ENCODE measurements at regions not wholly inside any gene's neighbourhood (a gene's known extent, or its start where the extent isn't known, plus 50 kb on each side); places are given as distances from the start of the nearest gene placed in this dataset.

DNA sequence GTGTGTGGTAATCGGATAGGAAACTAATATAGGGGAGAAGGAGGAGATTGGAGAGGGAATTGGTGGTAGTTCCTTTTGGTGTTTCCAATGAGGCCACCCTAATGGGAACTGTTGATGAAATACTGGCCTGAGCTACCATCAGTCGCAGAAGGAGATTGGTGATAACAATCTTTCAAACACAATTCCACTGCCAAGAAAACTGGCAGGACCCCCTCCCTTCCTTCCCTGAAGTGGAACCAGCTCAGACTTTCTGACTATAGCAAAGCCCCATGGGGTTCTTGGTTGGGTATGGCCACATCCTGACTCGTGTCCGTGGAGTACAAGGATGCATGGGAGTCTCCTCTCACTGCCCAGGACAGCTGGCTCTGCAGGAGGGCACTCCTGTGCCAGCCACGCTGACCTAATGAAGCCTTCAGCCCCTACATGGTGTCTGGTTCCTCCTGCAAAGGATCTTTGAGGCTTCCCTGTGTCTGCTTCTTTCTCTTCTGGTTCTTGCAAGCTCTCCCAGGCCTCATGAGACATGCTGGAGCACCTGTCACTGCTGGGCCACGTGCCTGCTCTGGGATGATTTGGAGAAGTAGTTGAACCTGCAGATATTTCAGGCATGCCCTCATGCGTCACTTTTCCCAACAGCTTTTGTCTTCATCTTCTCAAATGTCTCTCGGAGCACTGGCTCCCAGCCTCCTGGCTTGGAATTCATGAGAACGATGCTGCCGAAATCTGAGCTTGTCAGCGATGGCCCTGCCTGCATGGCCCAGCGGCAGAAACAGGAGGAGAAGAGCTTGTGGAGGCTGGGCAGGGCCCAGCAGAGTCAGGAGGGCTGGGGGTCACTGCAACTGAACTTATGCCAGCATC, 90.0 kb upstream of the ADPGK start:
- Histone ChIP-seq H3K4me1 (no peaks in the 10 kb centered on the region), H3K9me3 (no peaks in the 10 kb centered on the region), H3K36me3 (no peaks in the 10 kb centered on the region), H3K4me3 (no peak overlapping the region), H3K27ac (no peak overlapping the region), H3K27me3 (no peaks in the 10 kb centered on the region)
- no peak for ATAC-seq
- intact Hi-C loops (cut with DNase I) = no loop called here
- 17% methylated on average over 3 of the region's 12 CpGs for WGBS (ENCODE audit: insufficient coverage, low coverage, low lambda C conversion rate, missing lambda C conversion rate)
- TF ChIP-seq, protein P1, sequence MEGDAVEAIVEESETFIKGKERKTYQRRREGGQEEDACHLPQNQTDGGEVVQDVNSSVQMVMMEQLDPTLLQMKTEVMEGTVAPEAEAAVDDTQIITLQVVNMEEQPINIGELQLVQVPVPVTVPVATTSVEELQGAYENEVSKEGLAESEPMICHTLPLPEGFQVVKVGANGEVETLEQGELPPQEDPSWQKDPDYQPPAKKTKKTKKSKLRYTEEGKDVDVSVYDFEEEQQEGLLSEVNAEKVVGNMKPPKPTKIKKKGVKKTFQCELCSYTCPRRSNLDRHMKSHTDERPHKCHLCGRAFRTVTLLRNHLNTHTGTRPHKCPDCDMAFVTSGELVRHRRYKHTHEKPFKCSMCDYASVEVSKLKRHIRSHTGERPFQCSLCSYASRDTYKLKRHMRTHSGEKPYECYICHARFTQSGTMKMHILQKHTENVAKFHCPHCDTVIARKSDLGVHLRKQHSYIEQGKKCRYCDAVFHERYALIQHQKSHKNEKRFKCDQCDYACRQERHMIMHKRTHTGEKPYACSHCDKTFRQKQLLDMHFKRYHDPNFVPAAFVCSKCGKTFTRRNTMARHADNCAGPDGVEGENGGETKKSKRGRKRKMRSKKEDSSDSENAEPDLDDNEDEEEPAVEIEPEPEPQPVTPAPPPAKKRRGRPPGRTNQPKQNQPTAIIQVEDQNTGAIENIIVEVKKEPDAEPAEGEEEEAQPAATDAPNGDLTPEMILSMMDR (IDR thresholded peaks at IDR 0.05) = no peak
- TF ChIP-seq POLR2A (IDR thresholded peaks at IDR 0.05) = no peak
- DNase-seq = no peak

DNA sequence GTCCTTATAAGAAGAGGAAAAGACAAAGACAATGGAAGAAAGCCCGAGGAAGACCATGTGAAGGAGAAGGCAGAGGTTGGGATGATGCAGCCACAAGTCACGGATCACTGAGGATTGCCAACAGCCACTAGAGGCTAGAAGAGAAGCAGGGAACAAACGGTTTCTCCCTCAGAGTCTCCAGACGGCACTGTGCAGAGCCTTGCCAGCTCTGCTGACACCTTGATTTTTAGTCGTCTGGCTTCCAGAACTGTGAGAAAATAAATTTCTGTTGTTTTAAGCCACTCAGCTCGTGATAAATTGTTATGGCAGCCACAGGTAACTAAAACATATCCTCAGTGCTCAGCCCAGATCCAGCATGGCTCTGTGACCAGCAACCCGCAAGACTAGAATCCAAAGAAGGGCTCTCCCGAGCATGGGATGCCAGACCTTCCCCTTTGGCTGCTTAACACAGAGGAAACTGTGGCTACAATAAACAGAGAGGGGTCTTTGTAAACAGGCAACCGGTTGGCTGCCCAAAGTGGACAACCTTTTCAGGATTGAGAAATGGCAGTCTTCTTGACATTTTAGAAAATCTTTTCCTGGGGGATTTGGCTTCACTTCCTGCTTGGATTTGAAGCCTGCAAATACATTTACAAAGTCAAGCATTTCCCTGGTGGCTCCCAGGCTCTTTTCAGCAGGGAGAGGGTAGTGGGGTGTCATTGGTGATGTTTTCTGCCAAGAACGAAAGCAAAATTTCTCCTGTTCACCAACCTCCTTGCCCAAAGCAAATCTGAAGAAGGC, 88.7 kb upstream of the ADPGK start:
- H3K36me3 ChIP-seq = no peaks in the 10 kb centered on the region
- H3K4me3 ChIP-seq = no peak overlapping the region
- no peaks in the 10 kb centered on the region for H3K27me3 ChIP-seq
- H3K9me3 ChIP-seq = no peaks in the 10 kb centered on the region
- no peak for DNase-seq
- TF ChIP-seq POLR2A (IDR thresholded peaks at IDR 0.05) = no peak
- TF ChIP-seq, protein P1 (IDR thresholded peaks at IDR 0.05) = no peak
- intact Hi-C loops (cut with DNase I) = no loop called here
- H3K4me1 ChIP-seq = no peaks in the 10 kb centered on the region
- no peak for ATAC-seq
- H3K27ac ChIP-seq = no peak overlapping the region
- WGBS (ENCODE audit: insufficient coverage, low coverage, low lambda C conversion rate, missing lambda C conversion rate) = 40% methylated on average over 9 of the region's 10 CpGs

- Histone ChIP-seq H3K36me3 (no peaks in the 10 kb centered on the region), H3K27me3 (no peaks in the 10 kb centered on the region), H3K4me1 (no peaks in the 10 kb centered on the region), H3K27ac (no peak overlapping the region), H3K9me3 (no peaks in the 10 kb centered on the region), H3K4me3 (no peak overlapping the region)
- no peak for TF ChIP-seq POLR2A (IDR thresholded peaks at IDR 0.05)
- TF ChIP-seq, protein P1 (IDR thresholded peaks at IDR 0.05) = no peak
- no peak for DNase-seq
- intact Hi-C loops (cut with DNase I) = no loop called here
- WGBS (ENCODE audit: insufficient coverage, low coverage, low lambda C conversion rate, missing lambda C conversion rate) = no CpG with 5 or more reads among the region's 5 CpGs
- ATAC-seq = peak in 1 of 4 donors; percentile 20
These were observed 83.5 kb upstream of the ADPGK start for GRCh38 chr15:72866866-72867616.

DNA sequence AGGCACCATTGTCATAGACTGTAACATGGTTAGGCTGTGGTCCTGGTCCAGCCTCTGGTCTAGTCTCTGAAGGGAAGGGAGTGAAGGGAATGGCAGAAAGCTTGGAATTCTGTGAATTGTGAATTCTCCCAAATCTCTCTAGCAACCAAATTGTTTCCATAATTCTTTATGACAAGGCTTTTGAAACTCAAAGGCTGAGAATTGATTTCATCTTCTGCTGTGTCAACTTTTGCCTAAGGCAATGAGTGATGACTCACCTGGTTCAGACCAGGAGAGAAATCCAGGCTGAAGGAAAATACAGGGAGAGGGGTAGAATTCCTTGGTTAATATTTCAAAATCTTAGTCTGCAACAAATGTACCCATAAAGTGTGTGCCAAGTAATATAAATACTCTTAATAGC, 82.6 kb upstream of the ADPGK start:
- no peaks in the 10 kb centered on the region for H3K27me3 ChIP-seq
- no peak overlapping the region for H3K27ac ChIP-seq
- H3K4me3 ChIP-seq = no peak overlapping the region
- no peaks in the 10 kb centered on the region for H3K36me3 ChIP-seq
- no peaks in the 10 kb centered on the region for H3K9me3 ChIP-seq
- TF ChIP-seq, protein P1 (IDR thresholded peaks at IDR 0.05) = no peak
- TF ChIP-seq POLR2A (IDR thresholded peaks at IDR 0.05) = no peak
- DNase-seq (no peak), ATAC-seq (no peak)
- no peaks in the 10 kb centered on the region for H3K4me1 ChIP-seq
- intact Hi-C loops (cut with DNase I) = no loop called here

All from right lobe of liver (tissue), 6 donors.